ENCODE measurements at regions not wholly inside any gene's neighbourhood (a gene's known extent, or its start where the extent isn't known, plus 50 kb on each side); places are given as distances from the start of the nearest gene placed in this dataset.

- no peak for DNase-seq
- TF ChIP-seq CTCF (IDR thresholded peaks at IDR 0.05) (peak in 4 of 6 experiments; percentile 24 to 55 (median 38)), POLR2A (IDR thresholded peaks at IDR 0.05) (no peak)
- H3K36me3 ChIP-seq = no peaks in the 10 kb centered on the region
- intact Hi-C loops (cut with DNase I) = no loop called here
- H3K9me3 ChIP-seq = no peaks in the 10 kb centered on the region
- no peak overlapping the region for H3K27ac ChIP-seq
- no peak overlapping the region for H3K4me3 ChIP-seq
- H3K4me1 ChIP-seq = peaks cover 0 to 8% (median 0%) of the 10 kb centered on the region in 3 donors
- no peaks in the 10 kb centered on the region for H3K27me3 ChIP-seq
- 10 to 20% methylated on average over 6 of the region's 6 CpGs for WGBS, 2 donors
These were observed 155.0 kb upstream of the CLINT1 start for GRCh38 chr5:158013939-158014338.

GRCh38 chr5:158013303-158013702 is 154.4 kb upstream of the CLINT1 start:
- H3K4me3 ChIP-seq = no peak overlapping the region
- H3K4me1 ChIP-seq = peaks cover 0 to 8% (median 0%) of the 10 kb centered on the region in 3 donors
- H3K27ac ChIP-seq = no peak overlapping the region
- no peaks in the 10 kb centered on the region for H3K9me3 ChIP-seq
- TF ChIP-seq CTCF (IDR thresholded peaks at IDR 0.05) (no peak), POLR2A (IDR thresholded peaks at IDR 0.05) (no peak)
- H3K27me3 ChIP-seq = no peaks in the 10 kb centered on the region
- 68 to 70% methylated on average over 3 to 4 of the region's 4 CpGs for WGBS, 2 donors
- no peaks in the 10 kb centered on the region for H3K36me3 ChIP-seq
- intact Hi-C loops (cut with DNase I) = no loop called here
- no peak for DNase-seq

GRCh38 chr5:158011422-158011821 is 152.5 kb upstream of the CLINT1 start:
- Histone ChIP-seq H3K4me3 (no peak overlapping the region), H3K27ac (no peak overlapping the region), H3K9me3 (no peaks in the 10 kb centered on the region), H3K27me3 (no peaks in the 10 kb centered on the region), H3K36me3 (no peaks in the 10 kb centered on the region), H3K4me1 (peaks cover 0 to 6% (median 0%) of the 10 kb centered on the region in 3 donors)
- intact Hi-C loops (cut with DNase I) = no loop called here
- TF ChIP-seq POLR2A (IDR thresholded peaks at IDR 0.05) (no peak), CTCF (IDR thresholded peaks at IDR 0.05) (no peak)
- no peak for DNase-seq

GRCh38 chr5:158010831-158011230 is 151.9 kb upstream of the CLINT1 start:
- no peak overlapping the region for H3K27ac ChIP-seq
- H3K27me3 ChIP-seq = no peaks in the 10 kb centered on the region
- no peaks in the 10 kb centered on the region for H3K9me3 ChIP-seq
- H3K36me3 ChIP-seq = no peaks in the 10 kb centered on the region
- H3K4me3 ChIP-seq = no peak overlapping the region
- intact Hi-C loops (cut with DNase I) = no loop called here
- TF ChIP-seq CTCF (IDR thresholded peaks at IDR 0.05) (no peak), POLR2A (IDR thresholded peaks at IDR 0.05) (no peak)
- DNase-seq = no peak
- H3K4me1 ChIP-seq = peaks cover 0 to under 1% (median 0%) of the 10 kb centered on the region in 3 donors
- 81 to 88% methylated on average over 7 of the region's 7 CpGs for WGBS, 2 donors

- TF ChIP-seq POLR2A (IDR thresholded peaks at IDR 0.05) = no peak
- no peak for TF ChIP-seq CTCF (IDR thresholded peaks at IDR 0.05)
- no peak for DNase-seq
- Histone ChIP-seq H3K4me1 (no peaks in the 10 kb centered on the region), H3K27ac (no peak overlapping the region), H3K36me3 (no peaks in the 10 kb centered on the region), H3K4me3 (no peak overlapping the region), H3K27me3 (no peaks in the 10 kb centered on the region), H3K9me3 (no peaks in the 10 kb centered on the region)
- 57 to 83% methylated on average over 3 of the region's 3 CpGs for WGBS, 2 donors
- intact Hi-C loops (cut with DNase I) = loop anchor here (10.0 kb wide), 1 partner anchor 443 kb away; no protein-coding TSS in a partner anchor
These were observed 148.4 kb upstream of the CLINT1 start for GRCh38 chr5:158007336-158007735.
